ENCODE measurements at regions not wholly inside any gene's neighbourhood (a gene's known extent, or its start where the extent isn't known, plus 50 kb on each side); places are given as distances from the start of the nearest gene placed in this dataset.
"Not testable (repeated sequence)": the region's sequence is repeated elsewhere in the genome, so short reads cannot be mapped to it uniquely, and the experiment has no call there.

GRCh38 chr3:105296182-105296822 is 70.4 kb upstream of the ALCAM start:
- TF ChIP-seq CTCF (IDR thresholded peaks at IDR 0.05; ENCODE audit: poor library complexity); EZH2 (IDR thresholded peaks at IDR 0.05; ENCODE audit: borderline replicate concordance): not testable (repeated sequence)
